T47D (cell line): ENCODE measurements at regions not wholly inside any gene's neighbourhood (a gene's known extent, or its start where the extent isn't known, plus 50 kb on each side); places are given as distances from the start of the nearest gene placed in this dataset.

Source experiments
- DNase-seq, 2 experiments: peaks; one replicate each; pipeline versions ENCODE4 v3.0.0 to v3.0.0-alpha.2; 2011 to 2012; ENCODE audit warnings: low read depth in 1 of 2, low spot score in 1 of 2
- JUND ChIP-seq: IDR thresholded peaks from 2 replicates; pipeline ENCODE4 v1.6.1; 2012; ENCODE audit warnings: low read depth
- in situ Hi-C: cut with HindIII; loops from 2 replicates; pipeline ENCODE4 v1.10.0; 2016; ENCODE audit warnings: low sequenced_read_pairs, low pct_unique_long_range_greater_than_20kb

DNA sequence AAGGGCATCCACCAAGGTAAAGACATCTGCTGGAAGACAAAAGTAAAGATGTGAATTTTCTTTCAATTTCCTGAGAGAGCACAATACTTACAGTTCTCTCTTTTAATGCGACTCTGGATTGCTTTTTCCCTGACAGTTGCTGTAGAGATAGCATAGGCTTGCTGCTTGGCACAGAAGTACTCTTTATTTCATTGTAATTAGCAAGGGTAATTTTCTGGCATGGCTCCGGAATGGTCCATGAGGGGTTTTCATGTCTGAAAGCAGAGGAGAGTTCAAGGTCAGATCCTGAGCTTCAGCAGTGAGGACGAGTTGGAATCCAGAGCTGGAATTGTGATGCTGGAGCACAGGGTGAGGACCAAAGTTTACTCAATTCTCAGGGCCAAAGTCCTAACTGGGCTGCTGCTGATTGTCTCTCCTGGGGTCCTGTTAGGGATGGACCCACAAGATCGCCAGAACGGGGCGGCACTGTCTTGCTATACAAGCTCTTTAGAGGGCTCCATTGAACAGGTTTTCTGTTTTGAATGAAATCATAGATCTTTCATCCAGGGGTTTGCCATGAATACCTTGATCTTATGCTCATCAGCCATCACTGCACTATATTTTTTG, 190.0 kb upstream of the MKI67 start:
- no peak for TF ChIP-seq JUND
- DNase-seq = no peak
- in situ Hi-C loops = no loop called here

DNA sequence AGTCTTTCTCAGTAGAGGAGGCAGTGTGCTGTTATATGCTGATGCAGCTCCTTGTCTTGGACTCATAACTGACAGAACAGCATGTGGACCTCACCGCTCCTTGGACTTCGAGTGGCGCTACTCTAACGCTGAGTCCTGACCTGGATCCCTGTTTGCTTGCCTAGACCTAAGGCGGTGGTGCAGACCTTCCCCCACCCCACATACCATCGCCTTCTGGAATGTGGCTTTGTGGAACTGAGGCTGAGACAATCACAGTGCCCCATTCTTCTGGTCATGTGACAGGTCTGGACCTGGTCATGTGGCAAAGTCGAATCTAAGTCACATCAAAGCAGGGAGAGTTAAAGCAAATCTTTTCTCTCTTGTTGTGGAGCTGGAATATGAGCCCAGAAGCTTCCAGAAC, 190.7 kb upstream of the MKI67 start:
- TF ChIP-seq JUND = no peak
- in situ Hi-C loops = no loop called here
- no peak for DNase-seq

DNA sequence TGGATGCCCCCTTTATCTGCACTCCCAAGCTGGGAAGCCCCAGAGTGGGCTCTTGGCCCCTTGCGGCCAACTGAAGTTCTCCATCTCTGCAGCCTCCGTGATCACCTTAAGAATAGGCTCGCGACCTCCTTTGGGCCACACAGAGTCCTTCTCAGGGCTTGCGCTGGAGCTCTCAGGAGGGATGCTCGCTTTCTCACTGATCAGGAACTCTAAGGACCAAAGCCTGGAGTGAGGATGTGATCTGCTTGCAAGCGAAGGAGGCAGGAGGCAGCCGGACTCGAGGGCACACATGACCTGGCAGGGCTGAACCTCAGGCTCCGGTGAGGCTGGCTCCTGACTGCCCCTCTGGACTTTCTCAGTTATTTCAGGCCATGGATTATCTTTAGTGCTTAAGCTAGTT, 192.1 kb upstream of the MKI67 start:
- no peak for TF ChIP-seq JUND
- in situ Hi-C loops = no loop called here
- no peak for DNase-seq

DNA sequence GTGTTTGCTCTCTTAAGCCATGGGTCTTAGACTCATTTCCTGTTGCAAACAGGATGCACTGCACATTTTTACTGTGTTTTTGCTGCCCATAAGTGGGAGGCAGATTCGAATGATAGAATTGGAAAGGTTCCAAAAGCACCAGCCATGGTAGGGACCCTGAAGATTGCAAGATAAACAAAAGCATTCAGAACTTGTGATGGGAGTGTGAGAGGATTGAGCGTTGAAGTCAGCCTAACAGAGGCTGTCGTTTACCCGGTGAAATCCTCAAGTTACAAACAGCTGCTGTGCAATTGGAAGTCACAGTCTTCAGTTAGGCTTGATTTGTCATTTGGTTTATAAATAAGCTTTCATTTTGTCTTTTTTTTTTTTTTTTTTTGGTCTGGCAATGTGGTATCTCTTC, 192.7 kb upstream of the MKI67 start:
- no peak for TF ChIP-seq JUND
- DNase-seq = no peak
- in situ Hi-C loops = no loop called here

DNA sequence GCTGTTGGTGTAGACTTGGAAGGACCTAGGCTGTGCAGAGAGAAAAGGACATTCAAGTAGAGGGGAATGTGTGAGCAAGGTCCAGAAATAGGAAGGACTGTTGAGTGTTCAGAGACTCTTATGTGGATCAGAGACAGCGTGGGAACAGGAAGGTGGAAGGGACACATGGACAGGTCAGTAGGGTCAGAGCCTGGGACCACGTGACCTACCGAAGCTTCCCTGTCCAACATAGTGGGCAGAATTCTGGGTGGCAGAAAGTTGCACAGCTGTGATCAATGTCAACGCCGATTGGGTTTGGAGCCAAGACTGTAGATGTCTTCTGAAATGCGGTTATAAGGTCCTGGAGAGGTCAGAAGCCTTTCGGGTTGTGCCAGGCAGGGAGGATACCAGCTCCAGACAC, 195.9 kb upstream of the MKI67 start:
- no peak for TF ChIP-seq JUND
- in situ Hi-C loops = no loop called here
- DNase-seq = no peak

DNA sequence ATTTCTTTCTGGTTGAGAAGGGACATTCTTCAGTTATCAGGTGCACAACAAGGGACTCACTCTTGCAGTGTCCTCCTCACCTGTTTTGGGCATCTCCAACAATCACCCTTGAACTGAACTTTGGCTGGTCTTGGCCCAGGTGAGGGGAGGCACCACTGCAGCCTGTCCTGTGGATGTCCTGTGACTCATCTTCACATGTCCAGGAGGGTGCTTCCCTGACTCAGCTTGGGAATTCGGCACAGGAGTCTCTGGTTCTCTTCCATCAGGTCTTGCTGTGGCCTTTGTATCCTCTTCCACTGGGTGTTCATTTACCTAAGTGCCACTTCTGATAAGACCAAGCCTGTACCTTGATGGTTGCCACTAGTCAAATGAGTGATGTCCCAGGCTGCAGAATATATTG, 196.7 kb upstream of the MKI67 start:
- no peak for DNase-seq
- TF ChIP-seq JUND = no peak
- in situ Hi-C loops = no loop called here

DNA sequence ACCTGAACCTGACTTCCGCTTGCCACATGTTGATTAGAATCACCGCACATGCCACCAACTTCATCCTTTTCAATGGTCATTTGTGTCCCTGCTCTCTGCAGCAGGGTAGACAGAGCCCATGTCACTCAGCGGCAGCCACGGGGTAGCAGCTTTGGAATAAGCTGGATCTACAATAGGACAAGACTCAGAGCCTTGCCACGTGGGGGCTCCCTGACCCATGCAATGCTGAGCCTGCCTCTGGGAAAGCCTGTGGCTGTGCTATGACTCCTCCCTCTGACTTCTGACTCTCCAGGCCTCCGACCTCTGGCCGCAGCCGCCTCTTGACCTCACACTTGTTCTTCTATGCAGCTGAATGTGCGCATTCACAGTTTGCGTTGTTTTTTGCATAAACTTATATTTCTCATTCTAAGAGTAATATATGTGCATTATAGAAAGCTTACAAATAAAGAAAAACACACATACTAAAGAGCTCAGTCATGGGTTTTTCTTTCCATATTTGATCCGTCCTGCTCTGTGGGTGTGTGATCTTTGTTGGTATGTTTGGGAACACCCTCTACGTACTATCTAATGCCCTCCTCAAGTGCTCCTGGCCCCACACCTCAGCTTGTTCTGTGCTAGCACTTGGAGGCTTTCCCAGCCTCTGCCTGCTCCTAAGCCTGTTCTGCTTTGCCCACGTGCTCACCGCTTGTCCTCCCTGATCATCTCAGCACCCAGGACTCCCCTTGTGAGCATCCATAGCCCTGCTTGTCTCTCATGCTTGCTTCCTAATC, 198.0 kb upstream of the MKI67 start:
- peak in 1 of 2 experiments; percentile 6 for DNase-seq
- TF ChIP-seq JUND = no peak
- in situ Hi-C loops = no loop called here

DNA sequence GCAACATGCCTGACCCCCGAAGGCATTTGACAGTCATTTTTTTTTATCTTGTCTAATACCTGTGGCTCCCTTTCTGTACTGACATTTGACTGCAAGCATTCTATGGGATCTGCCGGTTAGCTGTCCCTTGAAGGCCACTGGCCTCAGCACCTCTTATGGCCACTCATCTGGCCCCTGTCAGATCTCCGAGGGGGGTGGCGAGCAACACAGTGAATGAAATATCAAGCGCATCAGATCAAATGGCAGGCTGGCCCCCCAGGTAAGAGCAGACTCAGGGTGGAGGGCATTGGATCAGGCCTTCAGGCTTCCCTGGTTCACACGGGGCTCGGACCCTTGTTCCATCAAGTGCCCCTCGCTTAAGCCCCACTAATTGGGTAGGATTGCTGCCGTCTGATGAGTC, 199.6 kb upstream of the MKI67 start:
- DNase-seq = no peak
- TF ChIP-seq JUND = no peak
- in situ Hi-C loops = no loop called here

DNA sequence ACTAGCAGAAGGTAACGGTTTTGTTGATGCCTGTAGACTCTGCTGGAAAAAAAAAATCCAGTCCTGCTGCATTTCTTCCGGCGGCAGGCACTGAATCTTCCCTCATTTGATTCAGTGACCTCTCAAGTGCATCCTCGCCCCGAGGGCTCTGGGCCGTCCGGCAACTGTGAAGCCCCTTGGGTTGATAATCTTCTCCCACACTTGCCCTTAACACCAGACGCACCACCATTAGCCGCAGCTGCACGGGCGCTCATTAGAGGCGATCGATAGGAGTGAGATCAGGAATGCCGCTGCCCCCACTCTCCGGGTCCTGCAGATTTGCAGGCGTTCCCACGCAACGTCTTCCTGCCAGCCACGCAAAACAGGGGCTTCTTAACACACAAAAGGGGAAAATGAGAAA, 200.0 kb upstream of the MKI67 start:
- TF ChIP-seq JUND = no peak
- DNase-seq = no peak
- in situ Hi-C loops = no loop called here

DNA sequence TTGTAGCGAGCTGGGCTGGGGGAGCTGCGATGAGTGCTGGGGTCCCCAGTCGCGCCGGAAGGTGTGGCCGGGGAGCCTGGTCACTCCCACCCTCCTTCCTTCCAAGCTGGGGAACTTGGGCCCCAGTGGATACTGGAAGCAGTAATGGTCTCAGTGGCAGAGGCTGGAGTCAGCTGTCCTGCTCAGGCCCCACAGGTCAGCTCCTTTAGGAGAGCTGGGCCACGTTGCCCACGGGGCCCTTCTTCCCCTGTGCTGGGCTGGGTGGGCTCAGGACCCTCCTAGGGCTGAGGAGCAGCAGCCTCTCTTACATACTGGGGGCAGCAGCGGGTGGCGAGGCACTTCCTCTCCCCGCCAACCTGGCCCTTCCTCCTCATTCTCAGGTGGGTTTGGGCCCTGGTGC, 200.6 kb upstream of the MKI67 start:
- no peak for TF ChIP-seq JUND
- DNase-seq = no peak
- in situ Hi-C loops = no loop called here

DNA sequence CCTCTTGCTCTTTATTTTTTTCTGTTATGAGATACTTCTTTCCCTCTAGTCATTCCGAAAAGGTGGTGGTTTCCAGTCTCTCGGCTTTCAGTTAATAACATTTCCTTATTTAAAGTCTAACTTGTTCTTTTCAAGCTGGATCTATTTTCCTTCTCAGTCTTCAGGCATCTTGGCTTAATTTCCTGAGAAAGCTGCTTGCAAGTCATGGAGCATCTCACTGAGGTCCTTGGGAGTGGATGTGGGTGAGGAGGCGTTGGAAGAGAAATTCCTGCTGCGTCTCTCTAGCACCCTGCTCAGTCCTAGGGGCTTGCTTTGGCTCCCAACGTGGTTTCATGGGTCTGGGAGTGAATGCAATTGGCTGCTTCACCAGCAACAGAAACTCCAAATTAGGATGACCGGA, 210.2 kb upstream of the MKI67 start:
- no peak for TF ChIP-seq JUND
- DNase-seq = no peak
- in situ Hi-C loops = no loop called here

DNA sequence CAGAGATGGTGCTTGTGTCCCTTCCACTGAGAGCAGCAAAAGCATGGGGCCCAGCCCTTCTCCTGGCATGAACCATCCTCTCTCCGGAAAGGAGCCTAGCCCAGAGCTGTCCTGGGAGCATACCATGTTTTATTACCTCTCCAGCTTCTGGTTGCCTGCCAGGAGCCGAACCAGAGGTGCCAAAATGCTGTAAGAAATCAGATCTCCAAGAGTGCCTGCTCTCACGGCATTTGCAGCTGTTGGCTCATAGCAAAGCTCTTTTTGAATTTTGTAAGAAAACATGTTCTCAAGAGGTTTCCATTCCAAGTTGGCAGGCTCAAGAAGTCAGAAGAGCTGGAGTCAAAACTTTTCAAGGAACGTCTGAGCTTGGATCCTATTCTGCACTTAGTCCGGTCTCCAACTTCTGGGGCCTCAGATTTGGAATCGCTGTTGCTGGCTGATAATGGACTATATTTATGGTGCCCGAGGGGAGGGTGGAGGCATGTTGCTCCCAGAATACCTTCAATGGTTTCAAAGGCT, 211.7 kb upstream of the MKI67 start:
- in situ Hi-C loops = no loop called here
- TF ChIP-seq JUND = no peak
- no peak for DNase-seq

DNA sequence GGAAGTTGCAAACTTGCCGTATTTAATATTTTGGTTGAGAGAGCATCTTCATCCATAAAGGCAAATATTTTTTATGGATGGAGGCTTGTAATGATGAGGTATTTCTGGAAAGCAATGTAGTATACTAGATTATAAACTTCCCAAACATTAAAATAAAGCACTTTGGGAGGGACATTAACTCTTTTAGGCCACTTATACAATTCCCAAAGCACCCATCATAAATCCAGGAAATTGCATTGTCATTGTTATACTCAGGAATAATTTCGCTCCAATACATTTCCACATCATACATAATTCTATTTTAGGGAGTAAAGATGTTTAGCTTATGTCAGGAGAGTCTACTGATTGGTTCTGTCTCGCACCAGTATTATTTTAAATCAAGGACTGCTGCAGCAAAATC, 212.7 kb upstream of the MKI67 start:
- no peak for TF ChIP-seq JUND
- DNase-seq = no peak
- in situ Hi-C loops = no loop called here
